A673 (cell line): ENCODE measurements at regions not wholly inside any gene's neighbourhood (a gene's known extent, or its start where the extent isn't known, plus 50 kb on each side); places are given as distances from the start of the nearest gene placed in this dataset.
A peak's percentile ranks its signal among the peaks of the same experiment; 100 is the strongest.

ENCODE experiments used
- BruUV-seq: library from RNA; stranded (reverse); fragments of 400-500 nt; replicated peaks from 2 replicates; lab custom pipeline; 2021; lab: Mats Ljungman, UMichigan
- CTCF ChIA-PET: fragments of 300-600 bp; sonication (Branson Sonifier 250); formaldehyde crosslinking; loops from one replicate; lab custom pipeline; 2022; ENCODE audit warnings: antibody characterized with exemption; lab: Charles Lee
- POLR2A ChIA-PET: fragments of 300-600 bp; sonication (Branson Sonifier 250); formaldehyde crosslinking; loops from one replicate; lab custom pipeline; 2022; ENCODE audit warnings: antibody characterized with exemption; ENCODE audit not compliant: low non-redundant PET; lab: Charles Lee
- DNase-seq: peaks from one replicate; pipeline ENCODE4 v3.0.0-alpha.2; 2015; ENCODE audit warnings: low spot score
- H3K27ac ChIP-seq: fragments of 200-600 bp; sonication (generic); 2 replicates; pipeline ENCODE4 v1.5.1; 2016; ENCODE audit warnings: mixed run types, low read depth, mild to moderate bottlenecking, mixed read lengths, antibody characterized with exemption, low read length; ENCODE audit not compliant: poor library complexity, severe bottlenecking
- H3K27me3 ChIP-seq: fragments of 200-600 bp; sonication (generic); replicated peaks from 2 replicates; pipeline ENCODE4 v1.6.1; 2017; ENCODE audit warnings: mixed run types, low read depth, mild to moderate bottlenecking, mixed read lengths, antibody characterized with exemption, low read length; ENCODE audit not compliant: insufficient read depth, poor library complexity
- H3K36me3 ChIP-seq: fragments of 200-600 bp; sonication (generic); 2 replicates; pipeline ENCODE4 v1.6.1; 2016; ENCODE audit warnings: mixed run types, mild to moderate bottlenecking, mixed read lengths, antibody characterized with exemption, low read length; ENCODE audit not compliant: insufficient read depth, poor library complexity, severe bottlenecking
- H3K4me1 ChIP-seq: fragments of 200-600 bp; sonication (generic); 2 replicates; pipeline ENCODE4 v1.6.1; 2017; ENCODE audit warnings: mixed run types, mild to moderate bottlenecking, mixed read lengths, antibody characterized with exemption, low read length; ENCODE audit not compliant: insufficient read depth, poor library complexity, severe bottlenecking
- H3K4me3 ChIP-seq: fragments of 200-600 bp; sonication (generic); 2 replicates; pipeline ENCODE4 v1.5.1; 2016; ENCODE audit warnings: low read depth, mixed run types, mild to moderate bottlenecking, mixed read lengths, low read length; ENCODE audit not compliant: poor library complexity, severe bottlenecking
- H3K9me3 ChIP-seq: fragments of 200-600 bp; sonication (generic); 2 replicates; pipeline ENCODE4 v1.6.1; 2016; ENCODE audit warnings: mixed run types, low read depth, mild to moderate bottlenecking, mixed read lengths, antibody characterized with exemption, low read length; ENCODE audit not compliant: poor library complexity, severe bottlenecking
- CTCF ChIP-seq: fragments of 300-800, 200-600 bp; sonication (generic); conservative IDR thresholded peaks from 2 replicates; pipeline ENCODE4 v1.5.1; 2017; ENCODE audit warnings: low read depth, mild to moderate bottlenecking, antibody characterized with exemption, low read length, moderate library complexity, mixed read lengths
- EZH2 ChIP-seq: fragments of 200-600 bp; sonication (generic); IDR thresholded peaks from 2 replicates; pipeline ENCODE4 v1.6.1; 2017; ENCODE audit warnings: borderline replicate concordance, low read depth, mild to moderate bottlenecking, mixed read lengths, antibody characterized with exemption, low read length; ENCODE audit not compliant: poor library complexity, severe bottlenecking
- intact Hi-C: fragments of 100-400 bp; cut with micrococcal nuclease; formaldehyde crosslinking; loops from one replicate; pipeline ENCODE4 v1.10.0; 2022; ENCODE audit not compliant: unreplicated experiment

GRCh38 chr17:31690151-31690551 is 168.9 kb downstream of the COPRS start:
- intact Hi-C loops = no loop called here
- Histone ChIP-seq H3K4me1 (no peaks in the 10 kb centered on the region), H3K27me3 (no peaks in the 10 kb centered on the region), H3K9me3 (no peaks in the 10 kb centered on the region), H3K4me3 (no peak overlapping the region), H3K36me3 (no peaks in the 10 kb centered on the region), H3K27ac (no peak overlapping the region)
- no peak for TF ChIP-seq EZH2
- no peak for TF ChIP-seq CTCF
- no peak for DNase-seq
- CTCF ChIA-PET = no interaction called here
- POLR2A ChIA-PET = interaction anchor here (0.5 kb wide), 1 partner anchor 237 kb away, joined by 4 read pairs; no protein-coding TSS in a partner anchor
- BruUV-seq = no TSS peak

- Histone ChIP-seq H3K27me3 (no peaks in the 10 kb centered on the region), H3K9me3 (no peaks in the 10 kb centered on the region), H3K27ac (no peak overlapping the region), H3K4me3 (no peak overlapping the region), H3K36me3 (no peaks in the 10 kb centered on the region), H3K4me1 (no peaks in the 10 kb centered on the region)
- BruUV-seq = no TSS peak
- intact Hi-C loops = no loop called here
- ChIA-PET CTCF (no interaction called here), POLR2A (no interaction called here)
- TF ChIP-seq EZH2 (no peak), CTCF (no peak)
- DNase-seq = no peak
These were observed 170.3 kb downstream of the COPRS start for GRCh38 chr17:31688701-31689100.

- Histone ChIP-seq H3K27ac (no peak overlapping the region), H3K4me3 (no peak overlapping the region), H3K9me3 (no peaks in the 10 kb centered on the region), H3K4me1 (no peaks in the 10 kb centered on the region), H3K27me3 (no peaks in the 10 kb centered on the region), H3K36me3 (no peaks in the 10 kb centered on the region)
- no TSS peak for BruUV-seq
- no peak for TF ChIP-seq EZH2
- no peak for TF ChIP-seq CTCF
- CTCF ChIA-PET = no interaction called here
- peak; percentile 4 for DNase-seq
- POLR2A ChIA-PET = no interaction called here
- intact Hi-C loops = no loop called here
These were observed 171.4 kb downstream of the COPRS start for GRCh38 chr17:31687505-31688126.
